Body of pancreas (tissue), 4 donors: ENCODE measurements at regions not wholly inside any gene's neighbourhood (a gene's known extent, or its start where the extent isn't known, plus 50 kb on each side); places are given as distances from the start of the nearest gene placed in this dataset.
"Not testable (repeated sequence)": the region's sequence is repeated elsewhere in the genome, so short reads cannot be mapped to it uniquely, and the experiment has no call there.

Source experiments
- POLR2A ChIP-seq, 3 donors: fragments of 450-650 bp; IDR thresholded peaks; one replicate each; pipeline ENCODE4 v1.6.1; 2016; ENCODE audit warnings: antibody characterized with exemption in 3 of 3, mild to moderate bottlenecking in 2 of 3
- TF ChIP-seq, protein P1 (sequence below), 7 experiments: fragments of 450-650 bp in 4 of 7; fragments of 200-600 bp in 3 of 7; sonication (generic) in 3 of 7; IDR thresholded peaks; one replicate each; pipeline ENCODE4 v1.5.1; 2016 to 2019; ENCODE audit warnings: antibody characterized with exemption in 7 of 7

- TF ChIP-seq POLR2A (IDR thresholded peaks at IDR 0.05), result not testable (repeated sequence)
- TF ChIP-seq, protein P1, sequence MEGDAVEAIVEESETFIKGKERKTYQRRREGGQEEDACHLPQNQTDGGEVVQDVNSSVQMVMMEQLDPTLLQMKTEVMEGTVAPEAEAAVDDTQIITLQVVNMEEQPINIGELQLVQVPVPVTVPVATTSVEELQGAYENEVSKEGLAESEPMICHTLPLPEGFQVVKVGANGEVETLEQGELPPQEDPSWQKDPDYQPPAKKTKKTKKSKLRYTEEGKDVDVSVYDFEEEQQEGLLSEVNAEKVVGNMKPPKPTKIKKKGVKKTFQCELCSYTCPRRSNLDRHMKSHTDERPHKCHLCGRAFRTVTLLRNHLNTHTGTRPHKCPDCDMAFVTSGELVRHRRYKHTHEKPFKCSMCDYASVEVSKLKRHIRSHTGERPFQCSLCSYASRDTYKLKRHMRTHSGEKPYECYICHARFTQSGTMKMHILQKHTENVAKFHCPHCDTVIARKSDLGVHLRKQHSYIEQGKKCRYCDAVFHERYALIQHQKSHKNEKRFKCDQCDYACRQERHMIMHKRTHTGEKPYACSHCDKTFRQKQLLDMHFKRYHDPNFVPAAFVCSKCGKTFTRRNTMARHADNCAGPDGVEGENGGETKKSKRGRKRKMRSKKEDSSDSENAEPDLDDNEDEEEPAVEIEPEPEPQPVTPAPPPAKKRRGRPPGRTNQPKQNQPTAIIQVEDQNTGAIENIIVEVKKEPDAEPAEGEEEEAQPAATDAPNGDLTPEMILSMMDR (IDR thresholded peaks at IDR 0.05), result not testable (repeated sequence)
Measured at GRCh38 chr1:145189543-145190030, 52.4 kb downstream of the PPIAL4D start.
